SK-N-SH treated with all-trans-retinoic acid at 6 μM for 48 hours (cell line): ENCODE measurements at regions not wholly inside any gene's neighbourhood (a gene's known extent, or its start where the extent isn't known, plus 50 kb on each side); places are given as distances from the start of the nearest gene placed in this dataset.
"Not testable (repeated sequence)": the region's sequence is repeated elsewhere in the genome, so short reads cannot be mapped to it uniquely, and the experiment has no call there.

ENCODE experiments used
- ATAC-seq: fragments of 200-7000 bp; cut with Tn5 transposase; 3 replicates; pipeline ENCODE4 v1.9.1; 2020; ENCODE audit warnings: mild to moderate bottlenecking, moderate library complexity
- ARNTL ChIP-seq: fragments of 450-650 bp; formaldehyde crosslinking; IDR thresholded peaks from 2 replicates; pipeline ENCODE4 v1.5.0; 2020; ENCODE audit warnings: low read depth, mild to moderate bottlenecking, moderate library complexity, borderline replicate concordance
- CSDC2 ChIP-seq: fragments of 250-450 bp; sonication (Bioruptor Pico); IDR thresholded peaks from 2 replicates; pipeline ENCODE4 v1.5.0; 2020; ENCODE audit warnings: mild to moderate bottlenecking, moderate library complexity
- CSRNP3 ChIP-seq: fragments of 250-450 bp; sonication (Bioruptor Pico); IDR thresholded peaks from 2 replicates; pipeline ENCODE4 v1.5.1; 2021; ENCODE audit warnings: mild to moderate bottlenecking, moderate library complexity
- ESRRG ChIP-seq: fragments of 250-450 bp; sonication (Bioruptor Pico); IDR thresholded peaks from 2 replicates; pipeline ENCODE4 v1.6.1; 2021; ENCODE audit warnings: mild to moderate bottlenecking
- OSR1 ChIP-seq: fragments of 250-450 bp; sonication (Bioruptor Pico); IDR thresholded peaks from 2 replicates; pipeline ENCODE4 v1.8.0; 2022; ENCODE audit warnings: moderate library complexity, mild to moderate bottlenecking, inconsistent platforms
- PATZ1 ChIP-seq: fragments of 250-450 bp; sonication (Bioruptor Pico); IDR thresholded peaks from 2 replicates; pipeline ENCODE4 v1.8.0; 2020; ENCODE audit warnings: mild to moderate bottlenecking, moderate library complexity, borderline replicate concordance
- PPARA ChIP-seq: fragments of 250-450 bp; sonication (Bioruptor Pico); IDR thresholded peaks from 2 replicates; pipeline ENCODE4 v1.5.0; 2020; ENCODE audit warnings: mild to moderate bottlenecking, borderline replicate concordance
- SNAI2 ChIP-seq: fragments of 250-450 bp; sonication (Bioruptor Pico); IDR thresholded peaks from 2 replicates; pipeline ENCODE4 v1.5.0; 2020; ENCODE audit warnings: mild to moderate bottlenecking, moderate library complexity
- TCF4 ChIP-seq: fragments of 250-450 bp; sonication (Bioruptor Pico); IDR thresholded peaks from 2 replicates; pipeline ENCODE4 v1.8.0; 2021; ENCODE audit warnings: mild to moderate bottlenecking, moderate library complexity, borderline replicate concordance
- TOX ChIP-seq: fragments of 250-450 bp; sonication (Bioruptor Pico); IDR thresholded peaks from 2 replicates; pipeline ENCODE4 v1.8.0; 2021; ENCODE audit warnings: mild to moderate bottlenecking, moderate library complexity, borderline replicate concordance
- ZC3H10 ChIP-seq: fragments of 250-450 bp; sonication (Bioruptor Pico); IDR thresholded peaks from 2 replicates; pipeline ENCODE4 v1.5.1; 2021; ENCODE audit warnings: mild to moderate bottlenecking, moderate library complexity
- ZFP3 ChIP-seq: fragments of 250-450 bp; sonication (Bioruptor Pico); IDR thresholded peaks from 2 replicates; pipeline ENCODE4 v1.5.0; 2020; ENCODE audit warnings: mild to moderate bottlenecking, moderate library complexity
- ZFP30 ChIP-seq: fragments of 450-650 bp; formaldehyde crosslinking; IDR thresholded peaks from 2 replicates; pipeline ENCODE4 v1.5.0; 2022; ENCODE audit warnings: mild to moderate bottlenecking, moderate library complexity
- ZNF565 ChIP-seq: fragments of 450-650 bp; formaldehyde crosslinking; conservative IDR thresholded peaks from 2 replicates; pipeline ENCODE4 v1.5.0; 2020; ENCODE audit warnings: low read depth, mild to moderate bottlenecking, moderate library complexity
- ZNF70 ChIP-seq: fragments of 450-650 bp; formaldehyde crosslinking; IDR thresholded peaks from 2 replicates; pipeline ENCODE4 v1.5.0; 2020; ENCODE audit warnings: mild to moderate bottlenecking, moderate library complexity
- TF ChIP-seq, protein P1 (sequence below): fragments of 250-450 bp; sonication (Bioruptor Pico); IDR thresholded peaks from 2 replicates; pipeline ENCODE4 v1.5.0; 2020; ENCODE audit warnings: mild to moderate bottlenecking, moderate library complexity
- TF ChIP-seq, protein P2 (sequence below): fragments of 250-450 bp; sonication (Bioruptor Pico); IDR thresholded peaks from 2 replicates; pipeline ENCODE4 v1.5.1; 2020; ENCODE audit warnings: low read depth, mild to moderate bottlenecking, moderate library complexity
- TF ChIP-seq, protein P3 (sequence below): fragments of 250-450 bp; sonication (Bioruptor Pico); IDR thresholded peaks from 2 replicates; pipeline ENCODE4 v1.8.0; 2021; ENCODE audit warnings: low read depth, mild to moderate bottlenecking, moderate library complexity, borderline replicate concordance

- not testable (repeated sequence) for ATAC-seq
Measured at GRCh38 chr6:168850027-168850736, 403.5 kb downstream of the THBS2 start.

- TF ChIP-seq OSR1 (no peak), ARNTL (CRISPR knock-in tag) (no peak), PATZ1 (CRISPR knock-in tag) (no peak), ZNF70 (CRISPR knock-in tag) (no peak), SNAI2 (CRISPR knock-in tag) (no peak), ZFP3 (CRISPR knock-in tag) (no peak), CSDC2 (CRISPR knock-in tag) (no peak), PPARA (no peak), CSRNP3 (CRISPR knock-in tag) (no peak)
- TF ChIP-seq, protein P1, sequence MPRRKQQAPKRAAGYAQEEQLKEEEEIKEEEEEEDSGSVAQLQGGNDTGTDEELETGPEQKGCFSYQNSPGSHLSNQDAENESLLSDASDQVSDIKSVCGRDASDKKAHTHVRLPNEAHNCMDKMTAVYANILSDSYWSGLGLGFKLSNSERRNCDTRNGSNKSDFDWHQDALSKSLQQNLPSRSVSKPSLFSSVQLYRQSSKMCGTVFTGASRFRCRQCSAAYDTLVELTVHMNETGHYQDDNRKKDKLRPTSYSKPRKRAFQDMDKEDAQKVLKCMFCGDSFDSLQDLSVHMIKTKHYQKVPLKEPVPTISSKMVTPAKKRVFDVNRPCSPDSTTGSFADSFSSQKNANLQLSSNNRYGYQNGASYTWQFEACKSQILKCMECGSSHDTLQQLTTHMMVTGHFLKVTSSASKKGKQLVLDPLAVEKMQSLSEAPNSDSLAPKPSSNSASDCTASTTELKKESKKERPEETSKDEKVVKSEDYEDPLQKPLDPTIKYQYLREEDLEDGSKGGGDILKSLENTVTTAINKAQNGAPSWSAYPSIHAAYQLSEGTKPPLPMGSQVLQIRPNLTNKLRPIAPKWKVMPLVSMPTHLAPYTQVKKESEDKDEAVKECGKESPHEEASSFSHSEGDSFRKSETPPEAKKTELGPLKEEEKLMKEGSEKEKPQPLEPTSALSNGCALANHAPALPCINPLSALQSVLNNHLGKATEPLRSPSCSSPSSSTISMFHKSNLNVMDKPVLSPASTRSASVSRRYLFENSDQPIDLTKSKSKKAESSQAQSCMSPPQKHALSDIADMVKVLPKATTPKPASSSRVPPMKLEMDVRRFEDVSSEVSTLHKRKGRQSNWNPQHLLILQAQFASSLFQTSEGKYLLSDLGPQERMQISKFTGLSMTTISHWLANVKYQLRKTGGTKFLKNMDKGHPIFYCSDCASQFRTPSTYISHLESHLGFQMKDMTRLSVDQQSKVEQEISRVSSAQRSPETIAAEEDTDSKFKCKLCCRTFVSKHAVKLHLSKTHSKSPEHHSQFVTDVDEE (CRISPR knock-in tag), result no peak
- TF ChIP-seq, protein P2, sequence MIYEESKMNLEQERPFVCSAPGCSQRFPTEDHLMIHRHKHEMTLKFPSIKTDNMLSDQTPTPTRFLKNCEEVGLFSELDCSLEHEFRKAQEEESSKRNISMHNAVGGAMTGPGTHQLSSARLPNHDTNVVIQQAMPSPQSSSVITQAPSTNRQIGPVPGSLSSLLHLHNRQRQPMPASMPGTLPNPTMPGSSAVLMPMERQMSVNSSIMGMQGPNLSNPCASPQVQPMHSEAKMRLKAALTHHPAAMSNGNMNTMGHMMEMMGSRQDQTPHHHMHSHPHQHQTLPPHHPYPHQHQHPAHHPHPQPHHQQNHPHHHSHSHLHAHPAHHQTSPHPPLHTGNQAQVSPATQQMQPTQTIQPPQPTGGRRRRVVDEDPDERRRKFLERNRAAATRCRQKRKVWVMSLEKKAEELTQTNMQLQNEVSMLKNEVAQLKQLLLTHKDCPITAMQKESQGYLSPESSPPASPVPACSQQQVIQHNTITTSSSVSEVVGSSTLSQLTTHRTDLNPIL (CRISPR knock-in tag), result no peak
- TF ChIP-seq, protein P3, sequence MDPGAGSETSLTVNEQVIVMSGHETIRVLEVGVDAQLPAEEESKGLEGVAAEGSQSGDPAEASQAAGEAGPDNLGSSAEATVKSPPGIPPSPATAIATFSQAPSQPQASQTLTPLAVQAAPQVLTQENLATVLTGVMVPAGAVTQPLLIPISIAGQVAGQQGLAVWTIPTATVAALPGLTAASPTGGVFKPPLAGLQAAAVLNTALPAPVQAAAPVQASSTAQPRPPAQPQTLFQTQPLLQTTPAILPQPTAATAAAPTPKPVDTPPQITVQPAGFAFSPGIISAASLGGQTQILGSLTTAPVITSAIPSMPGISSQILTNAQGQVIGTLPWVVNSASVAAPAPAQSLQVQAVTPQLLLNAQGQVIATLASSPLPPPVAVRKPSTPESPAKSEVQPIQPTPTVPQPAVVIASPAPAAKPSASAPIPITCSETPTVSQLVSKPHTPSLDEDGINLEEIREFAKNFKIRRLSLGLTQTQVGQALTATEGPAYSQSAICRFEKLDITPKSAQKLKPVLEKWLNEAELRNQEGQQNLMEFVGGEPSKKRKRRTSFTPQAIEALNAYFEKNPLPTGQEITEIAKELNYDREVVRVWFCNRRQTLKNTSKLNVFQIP, result no peak
- ATAC-seq, result no peak
Measured at GRCh38 chr6:168849459-168849858, 404.2 kb downstream of the THBS2 start.

GRCh38 chr6:168848797-168849196, 404.8 kb downstream of the THBS2 start:
- ATAC-seq, result no peak
- TF ChIP-seq TCF4 (no peak), ARNTL (CRISPR knock-in tag) (no peak), PPARA (no peak), ZC3H10 (CRISPR knock-in tag) (no peak), TOX (no peak), CSDC2 (CRISPR knock-in tag) (no peak), ZFP30 (CRISPR knock-in tag) (no peak), SNAI2 (CRISPR knock-in tag) (no peak), ZNF70 (CRISPR knock-in tag) (no peak), CSRNP3 (CRISPR knock-in tag) (no peak), PATZ1 (CRISPR knock-in tag) (no peak), ESRRG (CRISPR knock-in tag) (no peak), ZNF565 (CRISPR knock-in tag) (no peak)
- TF ChIP-seq, protein P1 (CRISPR knock-in tag), result no peak
- TF ChIP-seq, protein P3, result no peak
